Epithelial cell of proximal tubule (primary cell): ENCODE measurements at regions not wholly inside any gene's neighbourhood (a gene's known extent, or its start where the extent isn't known, plus 50 kb on each side); places are given as distances from the start of the nearest gene placed in this dataset.

Source experiments
- DNase-seq: peaks from one replicate; pipeline ENCODE4 v3.0.0-alpha.2; 2011; ENCODE audit warnings: low read depth
- H3K4me3 ChIP-seq: 2 replicates; pipeline ENCODE4 v1.5.1; 2011; ENCODE audit warnings: low read depth, mild to moderate bottlenecking, low read length
- TF ChIP-seq, protein P1 (sequence below): conservative IDR thresholded peaks from 2 replicates; pipeline ENCODE4 v1.5.1; 2012; ENCODE audit warnings: low read depth, mild to moderate bottlenecking, low read length

DNA sequence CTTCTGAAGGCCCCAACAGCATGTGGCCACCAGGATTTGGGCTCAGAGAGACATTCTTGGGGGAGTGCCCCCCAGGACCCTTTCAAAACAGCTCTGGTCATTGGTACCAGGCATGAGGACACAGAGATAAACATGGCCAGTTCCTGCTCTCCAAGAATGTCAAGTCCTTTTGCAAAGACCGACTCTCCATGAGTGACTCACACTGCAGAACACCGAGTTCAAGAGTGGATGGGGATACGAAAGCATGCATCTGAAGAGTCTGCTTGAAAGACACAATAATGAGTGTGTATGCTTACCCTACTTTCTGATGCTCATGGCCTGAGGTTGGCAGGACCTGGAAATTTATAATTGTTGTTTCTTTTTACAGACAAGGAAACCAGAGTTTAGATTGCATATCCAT is 450.6 kb downstream of the TSN start:
- H3K4me3 ChIP-seq: no peak overlapping the region
- TF ChIP-seq, protein P1, sequence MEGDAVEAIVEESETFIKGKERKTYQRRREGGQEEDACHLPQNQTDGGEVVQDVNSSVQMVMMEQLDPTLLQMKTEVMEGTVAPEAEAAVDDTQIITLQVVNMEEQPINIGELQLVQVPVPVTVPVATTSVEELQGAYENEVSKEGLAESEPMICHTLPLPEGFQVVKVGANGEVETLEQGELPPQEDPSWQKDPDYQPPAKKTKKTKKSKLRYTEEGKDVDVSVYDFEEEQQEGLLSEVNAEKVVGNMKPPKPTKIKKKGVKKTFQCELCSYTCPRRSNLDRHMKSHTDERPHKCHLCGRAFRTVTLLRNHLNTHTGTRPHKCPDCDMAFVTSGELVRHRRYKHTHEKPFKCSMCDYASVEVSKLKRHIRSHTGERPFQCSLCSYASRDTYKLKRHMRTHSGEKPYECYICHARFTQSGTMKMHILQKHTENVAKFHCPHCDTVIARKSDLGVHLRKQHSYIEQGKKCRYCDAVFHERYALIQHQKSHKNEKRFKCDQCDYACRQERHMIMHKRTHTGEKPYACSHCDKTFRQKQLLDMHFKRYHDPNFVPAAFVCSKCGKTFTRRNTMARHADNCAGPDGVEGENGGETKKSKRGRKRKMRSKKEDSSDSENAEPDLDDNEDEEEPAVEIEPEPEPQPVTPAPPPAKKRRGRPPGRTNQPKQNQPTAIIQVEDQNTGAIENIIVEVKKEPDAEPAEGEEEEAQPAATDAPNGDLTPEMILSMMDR: no peak
- no peak for DNase-seq

DNA sequence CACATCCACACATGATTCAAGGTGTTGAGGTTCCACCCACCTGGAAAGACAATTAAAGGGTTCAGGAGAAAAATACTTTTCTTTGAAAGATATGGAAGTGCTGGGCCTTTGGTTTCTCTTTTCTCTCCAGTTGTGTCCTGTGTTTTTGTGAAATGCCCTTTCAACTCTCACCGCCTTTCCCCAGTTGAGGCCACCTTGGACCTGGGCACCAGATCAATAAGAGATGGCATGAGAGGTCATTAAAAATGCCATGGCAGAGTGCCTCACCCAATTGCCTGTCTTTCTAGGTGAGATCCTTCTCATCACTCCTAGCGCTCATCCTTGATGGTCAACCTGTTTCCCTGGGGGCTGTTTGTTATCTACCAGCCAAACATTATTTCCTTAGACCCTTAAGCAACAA is 453.9 kb downstream of the TSN start:
- no peak for DNase-seq
- no peak overlapping the region for H3K4me3 ChIP-seq
- TF ChIP-seq, protein P1: no peak

DNA sequence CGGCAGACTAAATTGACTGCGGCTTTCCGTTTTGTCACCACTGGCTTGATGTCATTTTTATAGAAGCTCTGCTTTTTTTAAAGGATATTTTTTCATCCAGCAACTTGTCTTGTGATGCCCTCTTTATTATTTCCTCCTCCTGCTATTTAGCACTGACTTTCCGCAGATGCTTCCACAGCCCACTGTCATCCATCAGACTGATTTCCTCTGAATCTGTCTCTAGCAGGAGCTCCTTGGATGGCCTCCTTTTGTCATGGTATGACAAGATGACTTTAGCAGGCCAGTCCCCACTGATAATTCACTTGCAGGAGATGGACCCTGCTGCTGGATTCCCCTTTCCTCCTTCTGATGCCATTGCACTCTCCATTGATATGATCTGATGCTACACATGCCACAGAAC is 454.6 kb downstream of the TSN start:
- TF ChIP-seq, protein P1: no peak
- no peak for DNase-seq
- H3K4me3 ChIP-seq: no peak overlapping the region

DNA sequence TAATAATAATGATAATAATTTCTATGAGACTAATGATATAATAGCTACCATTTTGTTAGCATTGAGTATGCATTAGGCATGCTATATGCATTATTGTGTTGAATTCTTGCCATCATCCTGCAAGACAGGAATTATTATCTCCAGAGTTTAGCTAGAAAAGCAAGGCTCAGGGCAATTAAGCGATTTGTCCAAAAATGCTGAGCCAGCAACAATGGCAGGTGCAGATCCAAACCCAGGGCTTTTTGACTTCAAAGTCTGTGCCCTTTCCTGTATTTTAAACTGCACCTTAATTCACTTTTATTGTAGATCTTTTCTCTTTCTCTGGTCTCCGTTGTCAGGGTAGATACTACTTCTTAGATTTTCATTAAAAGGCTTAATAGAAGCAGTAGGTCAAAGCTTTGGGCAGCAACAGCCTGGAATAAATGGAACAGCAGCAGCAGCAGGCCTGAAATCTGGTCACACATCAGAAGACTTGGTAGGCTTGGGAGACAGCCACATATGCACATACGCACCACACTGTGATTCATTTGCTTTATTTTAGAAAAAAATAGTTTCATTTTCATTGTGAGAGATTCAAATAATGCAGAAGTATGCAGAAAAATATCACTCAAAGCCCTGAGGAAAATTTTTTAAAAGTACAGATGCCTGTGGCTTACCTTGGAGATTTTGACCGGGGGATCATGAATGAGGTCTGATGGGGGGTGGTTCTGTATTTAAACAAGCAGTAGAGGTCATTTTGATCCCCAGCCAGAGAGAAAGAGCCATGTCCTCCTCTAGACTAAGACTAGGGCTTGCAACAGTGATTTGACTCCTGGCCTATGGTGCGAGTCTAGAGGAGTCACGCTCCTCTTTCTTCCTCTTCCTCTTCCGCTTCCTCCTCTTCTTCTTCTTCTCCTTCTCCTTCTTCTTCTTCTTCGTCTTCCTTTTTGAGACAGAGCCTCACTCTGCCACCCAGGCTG is 455.7 kb downstream of the TSN start:
- no peak for DNase-seq
- TF ChIP-seq, protein P1: no peak
- H3K4me3 ChIP-seq: no peak overlapping the region

DNA sequence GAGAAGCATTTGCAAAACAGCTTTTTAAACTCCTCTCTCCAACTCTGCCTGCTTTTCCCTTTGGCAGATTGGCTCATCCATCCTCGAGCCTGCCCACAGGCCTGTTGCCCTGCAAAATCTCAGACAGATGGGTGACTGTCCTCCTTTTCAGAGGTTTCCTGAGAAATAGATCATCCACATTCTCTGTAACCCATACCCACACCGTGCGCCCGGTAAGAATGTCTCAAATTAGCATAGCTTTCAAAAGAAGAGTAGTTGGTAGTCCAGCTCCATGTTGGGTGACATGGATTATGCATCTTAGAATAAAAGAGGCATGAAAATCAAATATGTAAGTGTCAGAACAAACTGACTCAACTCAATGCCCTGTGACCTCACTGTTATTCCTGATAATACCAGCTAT is 457.9 kb downstream of the TSN start:
- H3K4me3 ChIP-seq: no peak overlapping the region
- TF ChIP-seq, protein P1: no peak
- no peak for DNase-seq

DNA sequence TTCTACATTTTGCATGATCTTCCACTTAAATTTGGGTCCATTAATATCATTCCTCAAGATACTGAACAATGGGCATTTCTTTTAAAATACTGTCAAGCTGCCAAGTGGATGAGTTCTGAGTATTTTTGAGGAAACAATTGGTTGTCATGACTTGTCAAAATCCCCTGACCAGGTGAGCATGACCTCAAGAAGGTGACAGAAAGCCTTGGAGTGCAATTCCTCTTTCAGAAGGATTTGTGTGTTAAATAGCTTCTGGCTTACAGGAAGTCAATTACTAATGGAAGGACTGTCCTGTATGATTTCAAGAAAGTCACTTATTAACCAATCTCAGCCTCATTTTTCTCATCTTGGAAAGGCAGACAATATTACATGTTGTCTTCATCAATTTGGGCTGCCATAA is 460.6 kb downstream of the TSN start:
- DNase-seq: no peak
- H3K4me3 ChIP-seq: no peak overlapping the region
- TF ChIP-seq, protein P1: no peak

DNA sequence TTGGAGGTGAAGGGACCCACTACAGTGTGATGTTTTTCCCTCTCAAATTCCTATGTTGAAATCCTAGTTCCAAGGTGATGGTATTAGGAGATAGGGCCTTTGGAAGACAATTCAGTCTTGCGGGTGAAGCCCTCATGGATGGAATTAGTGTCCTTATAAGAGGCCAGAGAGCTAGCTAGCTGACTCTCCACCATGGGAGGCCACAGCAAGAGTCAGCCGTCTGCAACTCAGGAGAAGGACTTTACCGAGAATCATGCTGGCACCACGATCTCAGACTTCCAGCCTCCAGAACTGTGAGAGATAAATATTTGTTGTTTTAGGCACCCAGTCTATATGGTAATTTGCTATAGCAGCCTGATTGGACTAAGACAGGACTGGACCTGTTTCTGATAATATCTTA is 461.4 kb downstream of the TSN start:
- TF ChIP-seq, protein P1: no peak
- H3K4me3 ChIP-seq: no peak overlapping the region
- DNase-seq: no peak
